ENCODE measurements at regions not wholly inside any gene's neighbourhood (a gene's known extent, or its start where the extent isn't known, plus 50 kb on each side); places are given as distances from the start of the nearest gene placed in this dataset.

GRCh38 chr3:190217081-190217480 is 96.4 kb upstream of the P3H2 start:
- DNase-seq (ENCODE audit: extremely low read depth, low read depth): no peak
- TF ChIP-seq CTCF (IDR thresholded peaks at IDR 0.05; ENCODE audit: low read depth, low read length, missing control alignments): no peak
- no peak overlapping the region for H3K4me3 ChIP-seq (replicated peaks; ENCODE audit: low read depth, low read length)

- no peak for DNase-seq (ENCODE audit: extremely low read depth, low read depth)
- no peak for TF ChIP-seq CTCF (IDR thresholded peaks at IDR 0.05; ENCODE audit: low read depth, low read length, missing control alignments)
These were observed 93.0 kb upstream of the P3H2 start for GRCh38 chr3:190213727-190214126.

DNA sequence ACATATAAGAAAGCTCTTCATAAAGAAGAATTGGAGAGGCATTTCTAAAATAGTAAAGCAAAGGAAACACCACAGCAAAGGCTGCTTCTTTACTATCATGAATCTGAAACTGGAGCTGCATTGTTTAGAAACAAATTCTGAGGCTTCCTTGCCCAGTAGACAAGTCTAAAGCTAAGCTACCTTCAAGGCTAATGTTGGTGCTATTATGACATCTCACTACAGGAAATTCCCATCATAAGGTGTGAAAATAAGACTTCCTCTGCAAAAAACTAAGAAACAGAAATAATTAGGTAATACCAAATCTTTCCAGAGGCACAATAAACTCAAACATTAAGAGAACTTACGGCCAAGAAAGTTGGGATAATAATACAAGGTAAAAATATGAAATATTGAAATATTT is 89.9 kb upstream of the P3H2 start:
- DNase-seq (ENCODE audit: extremely low read depth, low read depth): no peak
- no peak overlapping the region for H3K4me3 ChIP-seq (replicated peaks; ENCODE audit: low read depth, low read length)
- no peak for TF ChIP-seq CTCF (IDR thresholded peaks at IDR 0.05; ENCODE audit: low read depth, low read length, missing control alignments)

More at GRCh38 chr3:190213727-190214126, 93.0 kb upstream of the P3H2 start:
- no peak overlapping the region for H3K4me3 ChIP-seq (replicated peaks; ENCODE audit: low read depth, low read length)

DNA sequence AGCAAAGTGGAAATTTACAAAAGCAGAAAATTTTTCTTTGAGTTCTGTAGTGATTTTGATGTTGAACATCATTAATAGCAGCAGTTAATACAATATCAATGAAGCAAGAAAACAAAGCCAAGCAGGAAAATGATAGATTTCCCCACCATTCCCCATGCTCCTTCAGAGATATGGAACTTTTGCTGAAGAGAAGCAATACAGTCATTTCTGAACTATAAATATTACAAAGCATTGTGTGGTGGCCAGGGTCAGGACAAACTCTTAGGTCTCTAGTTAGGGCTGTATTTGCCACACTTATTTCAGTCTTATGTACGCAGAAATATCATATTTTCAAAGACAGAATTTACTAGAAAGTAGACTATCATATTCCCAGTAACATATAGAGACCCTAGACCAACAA is 88.8 kb upstream of the P3H2 start:
- DNase-seq (ENCODE audit: extremely low read depth, low read depth): no peak
- H3K4me3 ChIP-seq (replicated peaks; ENCODE audit: low read depth, low read length): no peak overlapping the region
- TF ChIP-seq CTCF (IDR thresholded peaks at IDR 0.05; ENCODE audit: low read depth, low read length, missing control alignments): no peak

DNA sequence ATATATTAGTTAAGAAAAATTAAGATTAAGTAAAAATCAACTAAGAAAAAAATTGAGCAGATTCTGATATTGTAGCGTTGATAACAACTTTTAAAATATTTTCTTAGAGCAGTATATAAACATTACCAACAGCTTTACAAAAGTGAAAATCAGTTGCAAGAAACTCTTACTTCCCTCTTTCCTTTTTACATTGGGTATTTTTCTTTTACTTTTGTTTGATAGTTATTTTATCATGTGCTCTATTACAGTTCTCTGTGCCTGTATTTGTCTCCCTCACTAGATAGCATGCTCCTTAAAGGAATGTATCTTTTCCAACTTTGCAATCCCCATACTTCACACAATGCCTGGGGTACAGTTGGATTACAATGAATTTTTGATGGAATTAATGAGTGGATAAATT is 87.5 kb upstream of the P3H2 start:
- no peak overlapping the region for H3K4me3 ChIP-seq (replicated peaks; ENCODE audit: low read depth, low read length)
- no peak for TF ChIP-seq CTCF (IDR thresholded peaks at IDR 0.05; ENCODE audit: low read depth, low read length, missing control alignments)
- no peak for DNase-seq (ENCODE audit: extremely low read depth, low read depth)

- no peak for DNase-seq (ENCODE audit: extremely low read depth, low read depth)
- TF ChIP-seq CTCF (IDR thresholded peaks at IDR 0.05; ENCODE audit: low read depth, low read length, missing control alignments): no peak
- no peak overlapping the region for H3K4me3 ChIP-seq (replicated peaks; ENCODE audit: low read depth, low read length)
These were observed 85.0 kb upstream of the P3H2 start for GRCh38 chr3:190205739-190206138.

GRCh38 chr3:190204200-190204599 is 83.5 kb upstream of the P3H2 start:
- no peak overlapping the region for H3K4me3 ChIP-seq (replicated peaks; ENCODE audit: low read depth, low read length)
- TF ChIP-seq CTCF (IDR thresholded peaks at IDR 0.05; ENCODE audit: low read depth, low read length, missing control alignments): no peak
- DNase-seq (ENCODE audit: extremely low read depth, low read depth): no peak
